SJCRH30 (cell line): ENCODE measurements at regions not wholly inside any gene's neighbourhood (a gene's known extent, or its start where the extent isn't known, plus 50 kb on each side); places are given as distances from the start of the nearest gene placed in this dataset.

Source experiments
- DNase-seq, 2 experiments: peaks; one replicate each; pipeline ENCODE4 v3.0.0-alpha.2; 2015 to 2020
- H3K27ac ChIP-seq: fragments of 250-450 bp; sonication (Bioruptor Pico); 2 replicates; pipeline ENCODE4 v1.5.1; 2020; ENCODE audit warnings: mild to moderate bottlenecking, moderate library complexity
- H3K27me3 ChIP-seq: fragments of 250-450 bp; sonication (Bioruptor Pico); 2 replicates; pipeline ENCODE4 v1.5.1; 2020; ENCODE audit warnings: mild to moderate bottlenecking, moderate library complexity
- H3K36me3 ChIP-seq: fragments of 250-450 bp; sonication (Bioruptor Pico); 2 replicates; pipeline ENCODE4 v1.5.1; 2020; ENCODE audit warnings: mild to moderate bottlenecking, moderate library complexity
- H3K4me1 ChIP-seq: fragments of 250-450 bp; sonication (Bioruptor Pico); 2 replicates; pipeline ENCODE4 v1.5.1; 2020; ENCODE audit warnings: mild to moderate bottlenecking, moderate library complexity
- H3K4me3 ChIP-seq: fragments of 250-450 bp; sonication (Bioruptor Pico); 2 replicates; pipeline ENCODE4 v1.5.1; 2020; ENCODE audit warnings: mild to moderate bottlenecking, moderate library complexity
- H3K9me3 ChIP-seq: fragments of 250-450 bp; sonication (Bioruptor Pico); replicated peaks from 2 replicates; pipeline ENCODE4 v1.5.1; 2020; ENCODE audit warnings: mild to moderate bottlenecking, moderate library complexity

- Histone ChIP-seq H3K4me3 (no peak overlapping the region), H3K9me3 (no peaks in the 10 kb centered on the region), H3K27ac (no peak overlapping the region), H3K27me3 (no peaks in the 10 kb centered on the region; the same call in 1 of the 2 replicates), H3K4me1 (peaks cover 14% of the 10 kb centered on the region), H3K36me3 (no peaks in the 10 kb centered on the region; the same call in 1 of the 2 replicates)
- no peak for DNase-seq
Observed at GRCh38 chr13:22447132-22447886, 733.5 kb upstream of the SGCG start.

GRCh38 chr13:22449251-22449650 lies 731.5 kb upstream of the SGCG start:
- Histone ChIP-seq H3K4me3 (no peak overlapping the region), H3K27ac (no peak overlapping the region), H3K27me3 (no peaks in the 10 kb centered on the region), H3K36me3 (no peaks in the 10 kb centered on the region; the same call in 1 of the 2 replicates), H3K4me1 (peaks cover 17% of the 10 kb centered on the region), H3K9me3 (no peaks in the 10 kb centered on the region)
- DNase-seq: no peak

DNA sequence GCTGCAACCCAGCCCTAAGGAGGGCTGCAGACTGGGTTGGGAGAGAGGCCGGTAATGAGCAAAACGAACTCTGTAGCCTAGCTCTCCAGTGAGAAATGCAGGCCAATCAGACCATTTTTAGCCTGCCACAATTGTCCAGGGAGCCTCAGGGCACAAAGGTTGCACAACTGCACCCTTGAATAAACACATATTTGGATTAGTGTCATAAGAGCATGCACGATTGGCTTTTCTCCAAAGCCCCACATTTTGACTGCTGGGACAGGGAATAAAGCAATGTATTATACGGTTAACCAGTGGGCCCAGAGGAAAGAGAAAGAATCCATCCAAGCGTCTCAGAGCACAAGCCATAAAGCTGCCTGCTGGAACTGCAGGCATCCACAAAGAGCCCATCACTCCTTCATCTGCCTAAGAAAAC lies 729.4 kb upstream of the SGCG start:
- Histone ChIP-seq H3K4me1 (peaks cover 30% of the 10 kb centered on the region), H3K4me3 (no peak overlapping the region), H3K27me3 (no peaks in the 10 kb centered on the region), H3K9me3 (no peaks in the 10 kb centered on the region), H3K36me3 (no peaks in the 10 kb centered on the region; the same call in 1 of the 2 replicates), H3K27ac (no peak overlapping the region)
- DNase-seq: peak; percentile 81 to 91

DNA sequence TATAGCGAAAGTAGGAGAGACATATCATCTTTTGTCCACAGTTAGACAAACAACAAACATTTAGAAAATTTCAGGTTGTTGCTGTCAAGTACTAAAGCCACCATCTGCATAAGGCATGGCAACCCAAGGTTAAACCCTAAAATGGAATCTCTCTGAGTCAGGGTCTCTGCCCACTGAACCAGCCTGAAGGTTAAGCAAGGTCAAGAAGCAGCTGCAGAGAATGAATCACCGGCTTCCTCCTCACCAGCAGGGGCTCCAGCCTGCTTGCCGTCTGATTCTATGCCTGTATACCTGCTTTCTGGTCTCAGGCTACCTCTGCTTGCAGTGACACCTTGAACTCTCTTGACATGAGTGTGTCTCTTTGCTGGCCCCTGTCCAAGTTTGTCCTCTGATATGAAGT lies 726.2 kb upstream of the SGCG start:
- H3K4me1 ChIP-seq: peaks cover 30% of the 10 kb centered on the region
- H3K36me3 ChIP-seq: no peaks in the 10 kb centered on the region; the same call in 1 of the 2 replicates
- DNase-seq: peak; percentile 41 to 59
- peak overlapping the region; percentile 37 for H3K27ac ChIP-seq
- H3K27me3 ChIP-seq: no peaks in the 10 kb centered on the region
- no peak overlapping the region for H3K4me3 ChIP-seq
- no peaks in the 10 kb centered on the region for H3K9me3 ChIP-seq

GRCh38 chr13:22455036-22455435 lies 725.7 kb upstream of the SGCG start:
- Histone ChIP-seq H3K27me3 (no peaks in the 10 kb centered on the region), H3K36me3 (no peaks in the 10 kb centered on the region; the same call in 1 of the 2 replicates), H3K4me3 (no peak overlapping the region), H3K9me3 (0 out of 2 replicates have a peak, but pooled peaks cover under 1% of the 10 kb centered on the region), H3K4me1 (peaks cover 30% of the 10 kb centered on the region), H3K27ac (peak overlapping the region; percentile 37)
- DNase-seq: peak in 1 of 2 experiments; percentile 22

DNA sequence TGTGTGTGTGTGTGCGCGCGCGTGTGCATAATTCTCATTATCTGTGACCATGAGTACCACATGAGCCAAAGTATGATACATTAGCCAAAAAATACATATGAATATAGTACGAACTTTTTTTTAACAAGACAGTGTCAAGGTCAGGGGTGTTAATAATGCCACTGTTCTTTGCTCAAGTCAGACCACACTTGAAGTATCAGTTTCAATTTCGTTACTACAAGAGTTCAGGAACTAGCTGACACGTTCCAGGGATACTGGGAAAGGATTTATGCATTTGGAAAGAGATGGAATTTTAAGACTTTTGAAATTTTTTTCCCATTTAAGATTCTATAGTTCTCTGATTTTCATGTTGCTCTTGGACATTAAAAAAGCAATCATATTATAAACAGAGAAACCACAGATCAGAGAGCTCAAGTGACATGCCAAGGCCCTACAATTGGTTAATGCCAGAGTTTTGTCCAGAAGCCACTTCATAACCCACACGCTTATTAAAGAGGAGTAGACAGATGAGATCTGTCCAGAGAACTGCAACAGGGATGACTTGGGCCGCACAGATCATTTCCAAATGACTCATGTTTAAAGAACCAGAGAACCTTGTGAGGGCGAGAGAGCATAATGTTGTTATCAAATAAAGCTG lies 718.8 kb upstream of the SGCG start:
- no peaks in the 10 kb centered on the region for H3K4me1 ChIP-seq
- no peak overlapping the region for H3K27ac ChIP-seq
- no peaks in the 10 kb centered on the region for H3K36me3 ChIP-seq
- no peaks in the 10 kb centered on the region for H3K27me3 ChIP-seq
- H3K9me3 ChIP-seq: 0 out of 2 replicates have a peak, but pooled peaks cover 2% of the 10 kb centered on the region
- H3K4me3 ChIP-seq: no peak overlapping the region
- peak in 1 of 2 experiments; percentile 27 for DNase-seq

DNA sequence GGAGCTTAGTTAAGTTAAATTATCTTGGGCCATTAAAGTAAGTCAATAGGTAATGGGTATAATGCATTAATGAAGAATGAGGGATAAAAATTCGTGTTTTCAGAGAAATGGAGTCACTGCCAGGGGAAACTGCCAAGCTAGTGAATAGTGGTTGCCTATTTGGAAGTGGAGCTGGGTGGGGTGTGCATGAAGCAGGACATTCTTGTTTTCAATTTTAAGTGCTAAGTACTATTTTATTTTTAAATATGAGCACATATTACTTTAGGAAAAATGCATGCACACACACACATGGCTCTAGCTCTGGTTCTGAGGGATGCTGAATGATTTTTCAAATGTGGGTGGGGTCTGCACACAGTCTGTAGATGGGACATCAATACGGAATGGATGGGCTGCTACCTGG lies 717.7 kb upstream of the SGCG start:
- no peak overlapping the region for H3K4me3 ChIP-seq
- H3K36me3 ChIP-seq: no peaks in the 10 kb centered on the region
- no peaks in the 10 kb centered on the region for H3K27me3 ChIP-seq
- no peaks in the 10 kb centered on the region for H3K4me1 ChIP-seq
- 0 out of 2 replicates have a peak, but pooled peaks cover 2% of the 10 kb centered on the region for H3K9me3 ChIP-seq
- no peak for DNase-seq
- no peak overlapping the region for H3K27ac ChIP-seq

GRCh38 chr13:22468045-22468444 lies 712.7 kb upstream of the SGCG start:
- no peak for DNase-seq
- Histone ChIP-seq H3K9me3 (no peaks in the 10 kb centered on the region), H3K4me3 (no peak overlapping the region), H3K27ac (no peak overlapping the region), H3K4me1 (no peaks in the 10 kb centered on the region), H3K27me3 (0 out of 2 replicates have a peak, but pooled peaks cover 4% of the 10 kb centered on the region), H3K36me3 (no peaks in the 10 kb centered on the region)

DNA sequence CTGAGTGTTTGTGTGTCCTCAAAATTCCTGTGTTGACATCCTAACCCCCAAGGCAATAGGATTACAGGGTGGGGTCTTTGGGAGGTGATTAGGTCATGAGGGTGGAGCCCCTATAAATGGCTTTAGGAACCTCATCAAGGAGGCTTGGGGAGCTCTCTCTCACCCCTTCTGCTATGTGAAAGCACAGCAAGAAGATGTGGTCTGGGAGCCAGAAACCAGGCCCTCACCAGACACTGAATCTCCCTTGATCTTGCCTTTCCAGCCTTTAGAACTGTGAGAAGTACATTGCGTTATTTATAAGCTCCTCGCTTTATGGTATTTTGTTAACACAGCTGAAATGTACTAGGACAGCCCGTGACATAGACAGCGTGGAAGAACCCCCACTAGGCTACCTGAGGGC lies 712.0 kb upstream of the SGCG start:
- no peaks in the 10 kb centered on the region for H3K4me1 ChIP-seq
- H3K36me3 ChIP-seq: no peaks in the 10 kb centered on the region
- no peak for DNase-seq
- H3K9me3 ChIP-seq: no peaks in the 10 kb centered on the region
- H3K27ac ChIP-seq: no peak overlapping the region
- no peak overlapping the region for H3K4me3 ChIP-seq
- 0 out of 2 replicates have a peak, but pooled peaks cover 4% of the 10 kb centered on the region for H3K27me3 ChIP-seq

GRCh38 chr13:22469452-22469851 lies 711.3 kb upstream of the SGCG start:
- no peak overlapping the region for H3K27ac ChIP-seq
- H3K36me3 ChIP-seq: no peaks in the 10 kb centered on the region
- DNase-seq: no peak
- 0 out of 2 replicates have a peak, but pooled peaks cover 4% of the 10 kb centered on the region for H3K27me3 ChIP-seq
- no peaks in the 10 kb centered on the region for H3K4me1 ChIP-seq
- H3K4me3 ChIP-seq: no peak overlapping the region
- no peaks in the 10 kb centered on the region for H3K9me3 ChIP-seq

DNA sequence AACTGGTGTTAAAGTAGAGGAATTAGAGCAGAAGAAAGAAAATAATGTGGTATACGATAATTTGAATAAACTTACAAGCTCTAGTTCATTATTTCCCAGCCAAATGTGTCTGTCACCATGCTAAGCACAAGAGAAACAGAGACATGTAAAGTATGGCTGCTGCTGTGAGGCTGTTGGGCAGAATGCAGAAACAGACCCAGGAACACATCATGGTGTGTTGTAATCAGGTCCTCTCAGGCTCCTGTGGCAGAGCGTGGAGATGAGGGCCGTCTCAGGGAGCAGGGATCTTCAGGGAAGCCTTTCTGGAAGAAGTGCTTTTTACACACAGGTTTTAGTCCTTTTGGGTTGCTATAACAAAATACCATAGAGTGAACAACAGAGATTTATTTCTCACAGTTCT lies 710.7 kb upstream of the SGCG start:
- H3K9me3 ChIP-seq: no peaks in the 10 kb centered on the region
- no peak for DNase-seq
- H3K4me1 ChIP-seq: no peaks in the 10 kb centered on the region
- H3K27me3 ChIP-seq: 0 out of 2 replicates have a peak, but pooled peaks cover 4% of the 10 kb centered on the region
- H3K27ac ChIP-seq: no peak overlapping the region
- H3K36me3 ChIP-seq: no peaks in the 10 kb centered on the region
- H3K4me3 ChIP-seq: no peak overlapping the region

DNA sequence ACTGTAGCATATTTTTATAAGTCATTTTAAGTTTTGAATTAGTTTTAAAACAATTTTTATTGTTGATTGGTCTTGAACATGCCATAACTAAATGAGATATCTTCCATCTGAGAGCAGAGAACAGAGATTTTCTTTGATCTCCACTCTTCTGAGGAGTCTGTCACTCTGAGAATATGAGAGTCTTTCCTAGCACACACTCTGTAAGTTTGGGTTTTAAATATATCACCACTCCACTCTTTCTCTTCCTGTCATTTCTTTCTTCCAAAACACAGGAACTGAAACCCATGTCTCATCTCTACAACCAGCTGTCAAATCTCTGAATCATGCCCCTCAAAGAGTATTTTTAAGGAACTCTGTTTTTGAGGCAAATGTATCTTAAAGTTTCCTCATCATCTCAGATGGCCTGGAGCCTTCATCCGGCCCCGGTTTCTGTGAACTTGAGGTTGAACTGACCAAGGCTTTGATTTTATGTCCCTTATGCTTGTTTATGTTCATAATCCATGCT lies 698.2 kb upstream of the SGCG start:
- no peaks in the 10 kb centered on the region for H3K36me3 ChIP-seq
- H3K27ac ChIP-seq: no peak overlapping the region
- no peaks in the 10 kb centered on the region for H3K4me1 ChIP-seq
- no peak for DNase-seq
- H3K9me3 ChIP-seq: no peaks in the 10 kb centered on the region
- H3K27me3 ChIP-seq: no peaks in the 10 kb centered on the region
- H3K4me3 ChIP-seq: no peak overlapping the region

- no peak for DNase-seq
Observed at GRCh38 chr13:22483276-22483675, 697.5 kb upstream of the SGCG start.

GRCh38 chr13:22486490-22486889 lies 694.3 kb upstream of the SGCG start:
- DNase-seq: no peak
- no peaks in the 10 kb centered on the region for H3K4me1 ChIP-seq
- no peak overlapping the region for H3K4me3 ChIP-seq
- no peaks in the 10 kb centered on the region for H3K9me3 ChIP-seq
- H3K27ac ChIP-seq: no peak overlapping the region
- no peaks in the 10 kb centered on the region for H3K27me3 ChIP-seq
- H3K36me3 ChIP-seq: no peaks in the 10 kb centered on the region

More at GRCh38 chr13:22483276-22483675, 697.5 kb upstream of the SGCG start:
- Histone ChIP-seq H3K27ac (no peak overlapping the region), H3K4me3 (no peak overlapping the region), H3K36me3 (no peaks in the 10 kb centered on the region), H3K27me3 (no peaks in the 10 kb centered on the region), H3K4me1 (no peaks in the 10 kb centered on the region), H3K9me3 (no peaks in the 10 kb centered on the region)

GRCh38 chr13:22487932-22488331 lies 692.8 kb upstream of the SGCG start:
- no peak overlapping the region for H3K4me3 ChIP-seq
- no peak for DNase-seq
- H3K9me3 ChIP-seq: no peaks in the 10 kb centered on the region
- H3K27me3 ChIP-seq: no peaks in the 10 kb centered on the region
- no peaks in the 10 kb centered on the region for H3K4me1 ChIP-seq
- no peaks in the 10 kb centered on the region for H3K36me3 ChIP-seq
- no peak overlapping the region for H3K27ac ChIP-seq
